CD14-positive monocyte (primary cell): ENCODE measurements at regions not wholly inside any gene's neighbourhood (a gene's known extent, or its start where the extent isn't known, plus 50 kb on each side); places are given as distances from the start of the nearest gene placed in this dataset.
A peak's percentile ranks its signal among the peaks of the same experiment; 100 is the strongest.

Source experiments
- DNase-seq, 3 donors: peaks; one replicate each; pipeline ENCODE4 v3.0.0-alpha.2; 2011 to 2022
- H2AFZ ChIP-seq: 2 replicates; pipeline ENCODE4 v1.6.0; 2012; ENCODE audit warnings: mild to moderate bottlenecking, low read depth, low read length, inconsistent platforms; ENCODE audit not compliant: insufficient read depth, poor library complexity, severe bottlenecking
- H3K27ac ChIP-seq, 2 donors: 1 replicate in 1 of 2; 2 replicates in 1 of 2; pipeline ENCODE4 v1.5.1; 2012 to 2013; ENCODE audit warnings: low read length in 2 of 2, control low read depth in 1 of 2, inconsistent platforms in 1 of 2, low read depth in 1 of 2, mild to moderate bottlenecking in 1 of 2
- H3K27me3 ChIP-seq, 2 donors: one replicate each; pipeline versions ENCODE4 v1.6.0 to v1.6.1; 2011 to 2013; ENCODE audit warnings: low read length in 2 of 2; ENCODE audit not compliant: control insufficient read depth in 2 of 2, insufficient read depth in 2 of 2
- H3K36me3 ChIP-seq, 2 donors: replicated peaks in 1 of 2; 1 replicate in 1 of 2; 2 replicates in 1 of 2; pipeline versions ENCODE4 v1.5.1 to v1.6.1; 2012 to 2013; ENCODE audit warnings: low read length in 2 of 2, control low read depth in 1 of 2, inconsistent platforms in 1 of 2, mild to moderate bottlenecking in 1 of 2; ENCODE audit not compliant: insufficient read depth in 2 of 2, control insufficient read depth in 1 of 2
- H3K4me1 ChIP-seq, 2 donors: 1 replicate in 1 of 2; 2 replicates in 1 of 2; pipeline versions ENCODE4 v1.5.1 to v1.6.1; 2012 to 2013; ENCODE audit warnings: low read length in 2 of 2, control low read depth in 1 of 2, inconsistent platforms in 1 of 2, mild to moderate bottlenecking in 1 of 2, moderate library complexity in 1 of 2; ENCODE audit not compliant: insufficient read depth in 2 of 2, control insufficient read depth in 1 of 2
- H3K4me2 ChIP-seq: replicated peaks from 2 replicates; pipeline ENCODE3; 2012; ENCODE audit warnings: low read length, moderate library complexity, mild to moderate bottlenecking; ENCODE audit not compliant: poor library complexity, severe bottlenecking; ENCODE audit errors: extremely low read depth
- H3K4me3 ChIP-seq, 3 experiments: fragments of 200-600 bp in 1 of 3; sonication (generic) in 1 of 3; replicated peaks in 1 of 3; 1 replicate in 2 of 3; 2 replicates in 1 of 3; pipeline ENCODE4 v1.5.1; 2011 to 2013; ENCODE audit warnings: low read length in 3 of 3, mild to moderate bottlenecking in 3 of 3, control low read depth in 2 of 3, low read depth in 2 of 3, inconsistent platforms in 1 of 3, moderate library complexity in 1 of 3
- H3K79me2 ChIP-seq: 2 replicates; pipeline ENCODE4 v1.6.0; 2012; ENCODE audit warnings: mild to moderate bottlenecking, control low read depth, inconsistent platforms, low read length, moderate library complexity; ENCODE audit not compliant: insufficient read depth
- H3K9ac ChIP-seq: 2 replicates; pipeline ENCODE4 v1.6.0; 2017; ENCODE audit warnings: low read length, mild to moderate bottlenecking; ENCODE audit not compliant: insufficient read depth, poor library complexity, severe bottlenecking
- H3K9me3 ChIP-seq, 2 donors: replicated peaks in 1 of 2; 1 replicate in 1 of 2; 2 replicates in 1 of 2; pipeline versions ENCODE4 v1.5.1 to v1.6.1; 2012 to 2013; ENCODE audit warnings: low read length in 2 of 2, control low read depth in 1 of 2; ENCODE audit not compliant: control insufficient read depth in 1 of 2, insufficient read depth in 1 of 2
- H4K20me1 ChIP-seq: 2 replicates; pipeline ENCODE4 v1.6.0; 2012; ENCODE audit warnings: mild to moderate bottlenecking, low read length, control low read depth, moderate library complexity; ENCODE audit not compliant: insufficient read depth
- H3K27ac Mint-ChIP-seq, 7 donors: one replicate each; pipeline ENCODE4 v1.8.0; 2020; ENCODE audit warnings: mild to moderate bottlenecking in 7 of 7, mixed read lengths in 7 of 7, moderate library complexity in 6 of 7, inconsistent platforms in 2 of 7
- H3K27me3 Mint-ChIP-seq, 3 donors: one replicate each; pipeline ENCODE4 v1.8.0; 2021 to 2022; ENCODE audit warnings: low read depth in 3 of 3, mild to moderate bottlenecking in 3 of 3, mixed read lengths in 3 of 3, moderate library complexity in 3 of 3, inconsistent platforms in 1 of 3
- H3K36me3 Mint-ChIP-seq, 2 donors: one replicate each; pipeline ENCODE4 v1.8.0; 2020; ENCODE audit warnings: mixed read lengths in 2 of 2, inconsistent platforms in 1 of 2, mild to moderate bottlenecking in 1 of 2
- H3K4me1 Mint-ChIP-seq: one replicate; pipeline ENCODE4 v1.8.0; 2020; ENCODE audit warnings: mild to moderate bottlenecking, mixed read lengths
- H3K4me3 Mint-ChIP-seq, 2 donors: one replicate each; pipeline ENCODE4 v1.8.0; 2020; ENCODE audit warnings: mild to moderate bottlenecking in 2 of 2, mixed read lengths in 2 of 2, moderate library complexity in 1 of 2
- H3K9me3 Mint-ChIP-seq, 7 donors: one replicate each; pipeline ENCODE4 v1.8.0; 2020 to 2022; ENCODE audit warnings: mixed read lengths in 7 of 7, mild to moderate bottlenecking in 6 of 7, moderate library complexity in 6 of 7, inconsistent platforms in 2 of 7
- CTCF ChIP-seq: fragments of 200-600 bp; IDR thresholded peaks from one replicate; pipeline ENCODE4 v1.8.0; 2022; ENCODE audit warnings: antibody characterized with exemption, mild to moderate bottlenecking
- WGBS: methylation state at CpG from one replicate; pipeline ENCODE4 v1.1.5; 2013; ENCODE audit warnings: missing lambda C conversion rate; ENCODE audit not compliant: insufficient coverage; 5-methylcytosine and 5-hydroxymethylcytosine counted together
- intact Hi-C, 2 donors: fragments of 100-400 bp; cut with micrococcal nuclease; formaldehyde crosslinking; loops; one replicate each; pipeline versions ENCODE4 v1.15.0 to v1.15.1; 2023

- Histone ChIP-seq H3K27me3 (no peaks in the 10 kb centered on the region), H3K9me3 (peaks cover 0 to 2% of the 10 kb centered on the region in 2 donors), H2AFZ (no peak overlapping the region), H3K4me1 (peaks cover 7% of the 10 kb centered on the region in 2 donors), H3K4me3 (no peak overlapping the region), H3K36me3 (no peaks in the 10 kb centered on the region), H3K4me2 (no peak overlapping the region), H4K20me1 (no peaks in the 10 kb centered on the region), H3K79me2 (no peaks in the 10 kb centered on the region), H3K9ac (no peak overlapping the region), H3K27ac (no peak overlapping the region)
- 52% methylated on average over 2 of the region's 4 CpGs for WGBS
- TF ChIP-seq CTCF, result no peak
- H3K36me3 Mint-ChIP-seq, result no peaks in the 10 kb centered on the region
- no peak for DNase-seq
- peak overlapping the region in 1 of 7 donors; percentile 54 for H3K27ac Mint-ChIP-seq
- peaks cover 17% of the 10 kb centered on the region for H3K4me1 Mint-ChIP-seq
- no peak overlapping the region for H3K4me3 Mint-ChIP-seq
- intact Hi-C loops, result no loop called here
- peaks cover 5 to 11% (median 6%) of the 10 kb centered on the region in 7 donors for H3K9me3 Mint-ChIP-seq
- H3K27me3 Mint-ChIP-seq, result peaks cover 0 to 3% (median 1%) of the 10 kb centered on the region in 3 donors
Observed at GRCh38 chr6:156337801-156338200, 439.4 kb upstream of the ARID1B start.

GRCh38 chr6:156336733-156337132, 440.4 kb upstream of the ARID1B start:
- H3K4me1 ChIP-seq, result peaks cover 7% of the 10 kb centered on the region in 2 donors
- H3K4me3 ChIP-seq, result no peak overlapping the region
- Mint-ChIP-seq H3K4me3 (no peak overlapping the region), H3K36me3 (no peaks in the 10 kb centered on the region), H3K27me3 (peaks cover 0 to 3% (median 0%) of the 10 kb centered on the region in 3 donors), H3K27ac (no peak overlapping the region), H3K9me3 (peaks cover 9 to 21% (median 13%) of the 10 kb centered on the region in 7 donors), H3K4me1 (peaks cover 17% of the 10 kb centered on the region)
- no peak overlapping the region for H3K27ac ChIP-seq
- no peaks in the 10 kb centered on the region for H3K27me3 ChIP-seq
- no peak overlapping the region for H3K9ac ChIP-seq
- intact Hi-C loops, result no loop called here
- TF ChIP-seq CTCF, result no peak
- H3K4me2 ChIP-seq, result no peak overlapping the region
- no peak for DNase-seq
- no peak overlapping the region for H2AFZ ChIP-seq
- no peaks in the 10 kb centered on the region for H3K36me3 ChIP-seq
- H3K9me3 ChIP-seq, result peaks cover 6 to 11% of the 10 kb centered on the region in 2 donors
- no peaks in the 10 kb centered on the region for H4K20me1 ChIP-seq
- 100% methylated on average over 1 of the region's 3 CpGs for WGBS
- no peaks in the 10 kb centered on the region for H3K79me2 ChIP-seq
